BJ (cell line): ENCODE measurements at regions not wholly inside any gene's neighbourhood (a gene's known extent, or its start where the extent isn't known, plus 50 kb on each side); places are given as distances from the start of the nearest gene placed in this dataset.
"Not testable (repeated sequence)": the region's sequence is repeated elsewhere in the genome, so short reads cannot be mapped to it uniquely, and the experiment has no call there.

Experiments used
- CTCF ChIA-PET: fragments of 350-600 bp; formaldehyde crosslinking; extraction: SDS; loops from one replicate; lab custom pipeline; 2021; ENCODE audit warnings: antibody characterized with exemption, inconsistent platforms; lab: Yijun Ruan, JAX
- POLR2A ChIA-PET: fragments of 300-600 bp; sonication (Branson Sonifier 250); formaldehyde crosslinking; extraction: SDS; loops from one replicate; lab custom pipeline; 2021; ENCODE audit warnings: antibody characterized with exemption; lab: Charles Lee
- DNase-seq: peaks from one replicate; pipeline ENCODE4 v3.0.0-alpha.2; 2011; ENCODE audit warnings: low read depth
- H3K27me3 ChIP-seq: 2 replicates; pipeline ENCODE4 v1.6.0; 2011; ENCODE audit warnings: low read length; ENCODE audit not compliant: control insufficient read depth, insufficient read depth
- H3K36me3 ChIP-seq: 2 replicates; pipeline ENCODE4 v1.5.1; 2011; ENCODE audit warnings: low read length; ENCODE audit not compliant: control insufficient read depth, insufficient read depth
- H3K4me3 ChIP-seq: 2 replicates; pipeline ENCODE4 v1.5.1; 2011; ENCODE audit warnings: low read depth, mild to moderate bottlenecking, control low read depth, low read length
- CTCF ChIP-seq: IDR thresholded peaks from 2 replicates; pipeline ENCODE4 v1.5.1; 2011; ENCODE audit warnings: low read depth, mild to moderate bottlenecking, control low read depth, inconsistent platforms, low read length, moderate library complexity; ENCODE audit not compliant: insufficient read depth

DNA sequence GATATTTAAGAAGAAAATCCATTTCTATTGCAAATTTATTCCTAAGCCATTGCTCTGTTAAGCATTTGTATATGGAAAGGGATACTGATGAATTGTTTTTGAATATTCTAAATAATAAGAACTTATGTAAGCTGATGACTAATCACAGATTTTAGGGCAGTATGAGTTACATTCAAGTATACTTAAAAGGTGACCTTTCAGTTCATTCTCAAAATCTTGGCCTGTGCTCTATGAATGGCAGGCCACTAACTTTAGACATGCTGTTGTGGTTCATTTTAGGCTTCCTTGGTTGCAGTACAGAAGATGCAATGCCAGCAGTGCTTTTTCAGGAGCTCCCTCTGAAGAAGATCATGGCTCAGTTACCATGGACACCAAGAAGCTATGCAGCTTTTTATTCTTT, 380.4 kb downstream of the CENPW start:
- ChIA-PET CTCF (interaction anchor here (1.4 kb wide), 1 partner anchor 10 kb away, joined by 5 read pairs; no protein-coding TSS in a partner anchor), POLR2A (no interaction called here)
- Histone ChIP-seq H3K36me3 (no peaks in the 10 kb centered on the region), H3K4me3 (no peak overlapping the region), H3K27me3 (no peaks in the 10 kb centered on the region)
- no peak for TF ChIP-seq CTCF
- DNase-seq, result no peak

- H3K27me3 ChIP-seq, result no peaks in the 10 kb centered on the region
- H3K4me3 ChIP-seq, result no peak overlapping the region
- no peak for TF ChIP-seq CTCF
- POLR2A ChIA-PET, result no interaction called here
- H3K36me3 ChIP-seq, result no peaks in the 10 kb centered on the region
- CTCF ChIA-PET, result interaction anchor here (1.4 kb wide), 1 partner anchor 11 kb away, joined by 5 read pairs; no protein-coding TSS in a partner anchor
- peak; percentile 82 for DNase-seq
These were observed 381.8 kb downstream of the CENPW start for GRCh38 chr6:126721581-126722160.

DNA sequence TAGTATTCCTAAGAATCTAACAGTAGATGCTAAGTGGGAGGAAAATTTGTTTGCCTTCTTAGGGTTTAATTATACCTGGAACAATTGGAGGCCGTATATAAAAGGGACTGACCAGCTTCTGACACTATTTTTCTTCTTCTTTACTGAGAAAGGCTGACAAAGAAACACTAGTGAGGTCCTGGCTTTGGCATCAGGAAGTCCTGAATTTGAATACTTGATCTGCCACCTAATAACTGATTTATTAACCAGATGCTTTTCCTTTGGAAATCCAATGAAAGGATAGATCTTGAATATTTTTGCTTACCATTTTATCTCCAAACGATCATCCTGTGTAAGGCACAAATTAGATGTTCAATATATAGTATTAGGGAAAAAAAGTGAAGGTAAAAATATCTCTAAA, 382.5 kb downstream of the CENPW start:
- no peak overlapping the region for H3K4me3 ChIP-seq
- H3K27me3 ChIP-seq, result no peaks in the 10 kb centered on the region
- ChIA-PET POLR2A (no interaction called here), CTCF (no interaction called here)
- TF ChIP-seq CTCF, result no peak
- DNase-seq, result no peak
- no peaks in the 10 kb centered on the region for H3K36me3 ChIP-seq

DNA sequence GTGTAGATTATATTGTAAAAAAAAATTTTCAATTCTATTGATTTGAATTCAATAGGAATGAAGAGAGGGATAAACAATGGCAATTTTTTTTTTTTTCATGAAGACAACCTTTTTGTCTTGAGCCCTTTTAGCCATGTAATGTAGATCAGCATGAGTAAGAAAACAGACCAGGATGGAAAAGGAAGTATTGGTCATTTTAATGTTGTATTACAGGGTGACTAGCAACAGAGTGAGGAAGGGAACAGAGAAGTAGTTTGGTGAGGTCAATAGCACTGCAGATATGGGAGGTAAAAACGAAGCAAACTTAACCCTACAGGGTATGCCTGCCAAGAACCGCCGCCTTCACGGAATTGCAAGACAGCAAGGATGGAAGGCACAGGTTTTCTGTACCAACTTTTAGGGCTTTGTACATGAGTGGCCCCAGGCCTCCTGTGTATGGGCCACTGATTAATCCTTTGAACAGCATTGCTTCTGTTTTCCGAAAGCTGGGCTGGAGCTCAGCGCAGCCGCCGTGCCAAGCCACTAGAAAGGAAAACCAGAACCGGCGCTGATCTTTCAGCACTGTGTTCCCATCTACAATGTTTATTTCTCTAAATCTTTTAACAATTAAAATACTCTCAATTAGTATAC, 383.7 kb downstream of the CENPW start:
- ChIA-PET CTCF (no interaction called here), POLR2A (interaction anchor here (0.7 kb wide), 1 partner anchor 737 kb away, joined by 3 read pairs; the partner anchor contains the start of gene TRMT11)
- Histone ChIP-seq H3K27me3 (no peaks in the 10 kb centered on the region), H3K36me3 (no peaks in the 10 kb centered on the region), H3K4me3 (no peak overlapping the region)
- DNase-seq, result no peak
- TF ChIP-seq CTCF, result no peak

- Histone ChIP-seq H3K4me3 (no peak overlapping the region), H3K36me3 (no peaks in the 10 kb centered on the region), H3K27me3 (no peaks in the 10 kb centered on the region)
- DNase-seq, result no peak
- POLR2A ChIA-PET, result no interaction called here
- CTCF ChIA-PET, result no interaction called here
- no peak for TF ChIP-seq CTCF
These were observed 384.9 kb downstream of the CENPW start for GRCh38 chr6:126724821-126725220.

- H3K27me3 ChIP-seq, H3K4me3 ChIP-seq, H3K36me3 ChIP-seq, DNase-seq, POLR2A ChIA-PET, CTCF ChIA-PET: not testable (repeated sequence)
These were observed 386.5 kb downstream of the CENPW start for GRCh38 chr6:126726454-126726853.
